AG09309 (cell line): ENCODE measurements at regions not wholly inside any gene's neighbourhood (a gene's known extent, or its start where the extent isn't known, plus 50 kb on each side); places are given as distances from the start of the nearest gene placed in this dataset.

ENCODE experiments used
- DNase-seq: peaks from one replicate; pipeline ENCODE4 v3.0.0-alpha.2; 2010; ENCODE audit warnings: low read depth
- H3K4me3 ChIP-seq: 2 replicates; pipeline ENCODE4 v1.5.1; 2011; ENCODE audit warnings: mild to moderate bottlenecking, low read depth, low read length, moderate library complexity; ENCODE audit not compliant: control insufficient read depth
- CTCF ChIP-seq: IDR thresholded peaks from 2 replicates; pipeline ENCODE4 v1.5.1; 2011; ENCODE audit warnings: mild to moderate bottlenecking, low read depth, low read length, inconsistent platforms; ENCODE audit not compliant: insufficient read depth, control insufficient read depth; ENCODE audit errors: missing control alignments

GRCh38 chr9:113771199-113771598, 104.9 kb upstream of the ZNF618 start:
- H3K4me3 ChIP-seq = no peak overlapping the region
- DNase-seq = no peak
- TF ChIP-seq CTCF = no peak

- peak; percentile 17 for DNase-seq
- TF ChIP-seq CTCF = no peak
- no peak overlapping the region for H3K4me3 ChIP-seq
Observed at GRCh38 chr9:113772121-113772810, 103.8 kb upstream of the ZNF618 start.

GRCh38 chr9:113774963-113775362, 101.1 kb upstream of the ZNF618 start:
- H3K4me3 ChIP-seq = no peak overlapping the region
- no peak for TF ChIP-seq CTCF
- DNase-seq = no peak

GRCh38 chr9:113775749-113776148, 100.4 kb upstream of the ZNF618 start:
- no peak overlapping the region for H3K4me3 ChIP-seq
- no peak for TF ChIP-seq CTCF
- no peak for DNase-seq

- DNase-seq = no peak
- TF ChIP-seq CTCF = no peak
- H3K4me3 ChIP-seq = no peak overlapping the region
Observed at GRCh38 chr9:113776194-113776593, 99.9 kb upstream of the ZNF618 start.

GRCh38 chr9:113781381-113781780, 94.7 kb upstream of the ZNF618 start:
- DNase-seq = no peak
- no peak overlapping the region for H3K4me3 ChIP-seq
- no peak for TF ChIP-seq CTCF
